VCaP (cell line): ENCODE measurements at regions not wholly inside any gene's neighbourhood (a gene's known extent, or its start where the extent isn't known, plus 50 kb on each side); places are given as distances from the start of the nearest gene placed in this dataset.

Experiments used
- H3K27ac ChIP-seq: fragments of 450-650 bp; 2 replicates; pipeline ENCODE4 v1.5.1; 2017
- TF ChIP-seq, protein P1 (sequence below): fragments of 450-650 bp; conservative IDR thresholded peaks from 2 replicates; pipeline ENCODE4 v1.5.1; 2017; ENCODE audit warnings: mild to moderate bottlenecking, moderate library complexity

DNA sequence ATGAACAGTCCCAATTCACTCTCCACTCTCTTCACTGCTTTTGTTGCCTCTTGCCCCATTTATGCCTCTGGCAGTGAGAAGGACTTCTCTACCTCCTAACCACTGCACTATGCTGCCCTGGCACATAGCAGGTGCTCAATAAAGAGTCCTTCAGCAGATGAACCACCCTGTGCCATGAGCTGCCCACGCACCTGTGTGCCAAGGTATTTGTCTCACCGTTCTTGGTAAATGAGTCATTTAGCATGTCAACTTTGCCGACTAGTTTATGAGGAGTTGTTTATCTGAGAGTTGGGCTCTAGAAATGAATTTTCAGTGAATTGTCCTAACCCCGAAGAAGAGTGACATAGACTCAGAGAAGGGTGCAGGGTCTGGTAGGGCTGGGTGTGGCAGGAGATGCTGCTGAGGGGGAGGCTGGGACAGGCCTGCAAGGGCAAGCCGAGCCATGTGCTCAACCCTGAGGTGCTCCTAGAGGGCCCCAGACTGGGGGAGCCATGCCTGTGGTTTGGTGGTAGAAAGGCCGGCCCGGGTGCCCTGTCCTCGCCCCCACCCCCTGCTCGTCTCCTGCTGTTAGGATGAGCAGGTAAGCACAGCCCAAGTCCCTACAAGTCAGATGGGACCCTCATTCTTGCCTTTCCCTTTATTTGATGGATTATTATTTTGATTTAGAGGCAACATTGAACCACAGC lies 654.5 kb downstream of the MATN1 start:
- TF ChIP-seq, protein P1, sequence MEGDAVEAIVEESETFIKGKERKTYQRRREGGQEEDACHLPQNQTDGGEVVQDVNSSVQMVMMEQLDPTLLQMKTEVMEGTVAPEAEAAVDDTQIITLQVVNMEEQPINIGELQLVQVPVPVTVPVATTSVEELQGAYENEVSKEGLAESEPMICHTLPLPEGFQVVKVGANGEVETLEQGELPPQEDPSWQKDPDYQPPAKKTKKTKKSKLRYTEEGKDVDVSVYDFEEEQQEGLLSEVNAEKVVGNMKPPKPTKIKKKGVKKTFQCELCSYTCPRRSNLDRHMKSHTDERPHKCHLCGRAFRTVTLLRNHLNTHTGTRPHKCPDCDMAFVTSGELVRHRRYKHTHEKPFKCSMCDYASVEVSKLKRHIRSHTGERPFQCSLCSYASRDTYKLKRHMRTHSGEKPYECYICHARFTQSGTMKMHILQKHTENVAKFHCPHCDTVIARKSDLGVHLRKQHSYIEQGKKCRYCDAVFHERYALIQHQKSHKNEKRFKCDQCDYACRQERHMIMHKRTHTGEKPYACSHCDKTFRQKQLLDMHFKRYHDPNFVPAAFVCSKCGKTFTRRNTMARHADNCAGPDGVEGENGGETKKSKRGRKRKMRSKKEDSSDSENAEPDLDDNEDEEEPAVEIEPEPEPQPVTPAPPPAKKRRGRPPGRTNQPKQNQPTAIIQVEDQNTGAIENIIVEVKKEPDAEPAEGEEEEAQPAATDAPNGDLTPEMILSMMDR, result no peak
- no peak overlapping the region for H3K27ac ChIP-seq

DNA sequence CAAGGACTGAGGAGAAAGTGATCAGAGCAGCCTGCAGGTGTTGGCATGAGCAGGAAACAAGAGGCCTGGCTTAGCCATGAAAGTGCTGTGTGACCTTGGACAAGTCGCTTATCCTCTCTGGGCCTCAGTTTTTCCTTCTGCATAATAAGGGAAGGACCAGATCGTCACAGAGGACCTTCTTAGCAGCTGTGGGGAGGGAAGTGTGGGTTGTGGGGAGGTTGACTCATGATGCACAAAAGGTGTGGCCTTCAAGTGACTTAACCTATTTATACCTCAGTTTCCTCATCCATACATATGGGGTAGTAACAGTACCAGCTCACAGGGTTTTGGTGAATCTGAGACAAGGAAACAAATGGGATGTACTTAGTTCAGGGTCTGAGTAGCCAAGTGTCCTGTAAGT lies 658.8 kb downstream of the MATN1 start:
- TF ChIP-seq, protein P1, result no peak
- no peak overlapping the region for H3K27ac ChIP-seq

DNA sequence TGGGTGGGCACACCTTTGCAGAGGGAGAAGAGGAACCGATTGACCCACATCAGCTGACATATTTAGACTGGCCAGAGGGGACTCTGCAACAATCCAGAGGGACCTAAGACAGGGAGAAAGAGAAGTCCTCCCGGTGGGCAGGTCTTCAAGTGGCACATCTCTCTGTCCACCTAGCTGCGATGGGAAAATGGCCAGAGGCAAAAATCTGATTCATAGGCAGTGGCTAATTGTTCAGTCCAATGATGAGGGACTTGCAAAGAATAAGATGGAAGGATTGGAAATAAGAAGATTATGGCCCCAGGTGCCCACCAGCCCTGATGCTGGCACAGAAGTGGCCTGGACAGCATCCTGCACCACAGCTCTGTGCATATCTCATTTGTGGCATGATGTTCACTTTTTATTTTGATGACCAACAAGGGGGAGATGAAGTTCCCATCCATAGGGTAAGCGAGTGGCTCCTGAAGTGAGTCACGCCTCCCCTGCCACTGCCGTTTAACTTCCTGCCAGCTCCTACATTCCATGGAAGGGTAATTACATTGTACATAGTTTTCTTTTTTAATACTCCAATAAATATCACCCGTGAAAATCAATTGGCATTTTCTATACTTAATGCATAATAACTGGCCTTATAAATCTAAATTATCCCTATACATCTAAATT lies 659.6 kb downstream of the MATN1 start:
- no peak overlapping the region for H3K27ac ChIP-seq
- TF ChIP-seq, protein P1, result no peak

DNA sequence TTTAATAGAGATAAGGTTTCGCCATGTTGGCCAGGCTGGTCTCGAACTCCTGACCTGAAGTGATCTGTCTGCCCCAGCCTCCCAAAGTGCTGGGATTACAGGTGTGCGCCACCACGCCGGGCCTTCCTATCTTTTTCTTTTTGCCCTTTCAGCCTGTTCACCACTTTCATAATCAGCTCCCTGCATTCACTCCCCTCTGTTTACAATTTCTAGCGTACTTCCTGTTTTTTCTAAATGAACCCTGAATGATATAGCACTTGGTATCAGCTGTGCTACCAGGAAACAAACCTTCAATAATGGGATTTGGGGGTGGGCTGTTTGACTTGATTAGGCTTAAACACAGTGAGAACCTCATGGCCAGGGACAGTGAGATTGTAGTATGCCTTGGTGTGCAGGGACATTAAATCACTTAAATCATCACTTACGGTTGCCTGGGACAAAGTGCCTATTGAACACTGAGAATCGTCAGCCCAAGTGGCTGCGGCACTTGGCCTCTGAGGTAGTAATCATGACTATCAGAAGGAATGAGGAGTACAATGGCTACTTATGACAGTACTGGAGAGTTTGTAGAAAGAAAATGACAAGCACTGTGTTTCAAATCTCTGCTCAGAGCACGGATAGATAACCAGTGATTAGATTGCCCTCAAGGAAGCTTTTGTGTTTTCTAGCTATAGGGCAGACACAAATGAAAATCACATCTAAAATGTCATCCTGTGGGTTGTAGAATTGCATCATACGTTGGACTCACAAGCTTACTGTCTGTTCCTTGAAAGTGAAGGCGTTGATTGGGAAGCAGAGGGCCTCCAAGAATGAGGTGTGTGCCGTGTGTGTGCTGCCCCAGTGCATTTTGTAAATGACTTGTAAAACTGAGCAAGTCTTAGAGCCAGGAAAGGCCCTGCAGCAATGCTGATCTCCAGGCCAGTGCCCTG lies 661.8 kb downstream of the MATN1 start:
- no peak overlapping the region for H3K27ac ChIP-seq
- TF ChIP-seq, protein P1, result no peak

DNA sequence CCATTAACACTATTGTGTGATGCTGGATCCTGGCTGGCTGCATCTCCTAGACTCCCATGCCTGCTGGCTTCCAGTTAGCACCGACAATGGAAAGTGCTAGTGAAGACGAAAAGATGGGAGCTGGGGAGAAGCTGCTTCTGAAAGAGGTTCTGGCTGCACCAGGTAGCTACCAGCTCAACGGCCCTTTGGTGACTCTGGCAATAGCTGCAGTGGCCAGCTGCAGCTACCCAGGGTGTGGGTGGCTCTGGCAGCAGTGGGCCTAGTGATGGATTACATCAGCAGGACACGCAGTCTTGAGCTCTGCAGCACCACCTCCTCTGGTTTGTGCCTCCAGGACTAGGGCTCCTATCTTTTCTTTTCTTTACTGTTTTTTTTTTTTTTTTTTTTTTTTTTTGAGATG lies 662.6 kb downstream of the MATN1 start:
- TF ChIP-seq, protein P1, result no peak

DNA sequence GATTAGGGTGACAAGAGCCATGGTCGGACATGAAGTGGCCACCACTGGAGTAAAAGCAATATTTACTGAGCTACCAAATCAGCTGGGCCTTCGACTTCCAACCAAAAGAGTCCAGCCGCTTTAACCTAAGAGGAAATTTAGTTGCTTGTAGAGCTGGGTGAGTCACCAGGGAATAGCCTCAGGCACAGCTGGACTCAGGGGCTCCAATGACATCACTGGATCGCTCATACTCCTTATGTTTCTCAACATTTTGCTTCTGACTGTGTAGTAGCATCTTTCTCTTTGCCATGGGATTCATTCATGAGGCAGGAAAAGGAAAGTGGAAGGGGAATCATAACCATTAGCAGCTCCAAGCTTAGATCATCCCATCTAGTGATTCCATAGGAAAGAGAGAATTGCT lies 664.4 kb downstream of the MATN1 start:
- no peak overlapping the region for H3K27ac ChIP-seq
- TF ChIP-seq, protein P1, result no peak

More for the DNA sequence above, 662.6 kb downstream of the MATN1 start:
- H3K27ac ChIP-seq, result no peak overlapping the region

DNA sequence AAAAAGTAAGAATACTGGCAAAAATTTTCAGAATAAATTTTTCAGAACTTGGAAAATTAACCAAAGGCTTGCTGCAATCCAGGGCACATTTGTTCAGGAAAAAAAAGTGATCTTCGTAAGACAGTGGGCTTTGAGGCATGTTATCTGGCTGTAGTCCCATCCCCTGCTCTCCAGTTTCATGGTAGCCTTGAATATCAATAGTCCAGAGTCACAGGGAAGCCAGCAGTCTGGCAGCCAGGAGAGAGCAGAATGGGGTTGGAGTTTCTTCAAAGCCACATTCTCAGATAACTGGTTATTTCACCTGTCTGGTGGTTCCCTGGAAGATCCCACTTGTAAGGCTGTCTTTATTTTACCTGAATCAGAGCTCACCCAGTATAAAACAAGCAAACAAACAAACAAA lies 669.3 kb downstream of the MATN1 start:
- H3K27ac ChIP-seq, result no peak overlapping the region
- TF ChIP-seq, protein P1, result no peak
